ENCODE measurements at regions not wholly inside any gene's neighbourhood (a gene's known extent, or its start where the extent isn't known, plus 50 kb on each side); places are given as distances from the start of the nearest gene placed in this dataset.

DNA sequence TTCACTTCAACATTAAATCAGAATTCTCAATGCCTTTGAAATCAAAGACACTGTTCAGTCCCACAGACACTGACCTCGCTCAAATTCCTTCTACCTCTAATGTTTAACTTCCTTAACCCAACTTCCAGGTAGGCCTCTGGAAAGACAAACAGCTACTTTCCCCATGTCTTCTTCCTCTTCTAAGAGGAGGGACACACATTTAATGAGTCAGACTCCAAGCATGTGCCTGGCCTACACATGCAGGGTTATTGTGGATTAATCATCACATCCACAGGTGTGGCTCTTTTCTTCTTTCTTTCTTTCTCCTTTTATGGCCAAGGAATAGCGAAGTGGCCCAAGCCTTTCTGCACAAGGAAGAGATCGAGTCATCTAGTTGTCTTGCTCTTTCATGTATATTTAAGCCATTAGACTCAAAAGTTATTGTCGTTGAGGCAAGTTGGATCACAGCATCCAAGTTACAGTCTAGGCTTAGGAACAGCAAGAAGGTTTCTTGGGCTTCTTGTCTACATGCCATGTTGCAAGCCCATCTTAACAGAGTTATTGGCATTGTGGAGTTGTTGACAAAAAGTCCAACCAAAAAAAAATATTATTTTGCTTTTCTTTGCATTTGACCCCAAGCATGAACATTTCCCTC is 387.8 kb downstream of the IRS1 start:
- Histone ChIP-seq H3K4me1 (ENCODE audit: insufficient read depth, low read length) (no peaks in the 10 kb centered on the region), H3K9ac (ENCODE audit: extremely low read depth, insufficient read length, low read length) (no peak overlapping the region), H2AK5ac (ENCODE audit: insufficient read length, low read length) (no peak overlapping the region), H3K4ac (ENCODE audit: low read depth, low read length) (no peak overlapping the region), H3K79me2 (ENCODE audit: insufficient read depth, low read length) (no peaks in the 10 kb centered on the region), H3K9me3 (ENCODE audit: control insufficient read depth, low read depth, low read length) (no peaks in the 10 kb centered on the region), H3K56ac (ENCODE audit: insufficient read length, low read depth, low read length) (no peak overlapping the region), H4K5ac (ENCODE audit: insufficient read length, low read depth, low read length) (no peak overlapping the region), H2BK20ac (ENCODE audit: low read depth, low read length, poor library complexity, severe bottlenecking) (no peak overlapping the region), H3K14ac (ENCODE audit: insufficient read depth, low read length) (no peak overlapping the region), H2BK15ac (ENCODE audit: low read depth, low read length) (no peak overlapping the region), H3T11ph (ENCODE audit: low read length) (no peak overlapping the region), H3K79me1 (ENCODE audit: insufficient read depth, low read depth, low read length, poor library complexity, severe bottlenecking) (no peaks in the 10 kb centered on the region), H3K23ac (ENCODE audit: insufficient read length, low read depth, low read length) (no peak overlapping the region), H3K27ac (ENCODE audit: insufficient read length, low read depth, low read length) (no peak overlapping the region), H2BK5ac (ENCODE audit: insufficient read length, low read length) (no peak overlapping the region), H3K27me3 (ENCODE audit: insufficient read depth, low read length) (no peaks in the 10 kb centered on the region), H2BK12ac (ENCODE audit: insufficient read length, low read depth, low read length) (no peak overlapping the region), H2BK120ac (ENCODE audit: low read depth, low read length, poor library complexity, severe bottlenecking) (no peak overlapping the region), H4K8ac (replicated peaks; ENCODE audit: insufficient read length, low read depth, low read length) (no peak overlapping the region), H2AFZ (ENCODE audit: low read length) (no peak overlapping the region), H3K18ac (ENCODE audit: insufficient read length, low read depth, low read length) (no peak overlapping the region), H4K91ac (ENCODE audit: insufficient read length, low read depth, low read length) (no peak overlapping the region), H3K4me2 (ENCODE audit: insufficient read depth, insufficient read length, low read length) (no peak overlapping the region), H4K20me1 (ENCODE audit: control insufficient read depth, insufficient read depth, insufficient read length) (no peaks in the 10 kb centered on the region), H3K23me2 (ENCODE audit: insufficient read length, low read depth, low read length, poor library complexity, severe bottlenecking) (no peaks in the 10 kb centered on the region)
- no peak for DNase-seq
- no peaks in the 10 kb centered on the region for H3K36me3 Mint-ChIP-seq (ENCODE audit: insufficient read depth in 1 of 3, low read depth in 3 of 3)
- H3K4me3 Mint-ChIP-seq, result no peak overlapping the region
- no peaks in the 10 kb centered on the region for H3K9me3 Mint-ChIP-seq
- no CpG with 5 or more reads among the region's 4 CpGs for WGBS (ENCODE audit: extremely low coverage, insufficient read length, low lambda C conversion rate)
- H3K4me1 Mint-ChIP-seq, result peaks cover 4 to 5% of the 10 kb centered on the region in 2 experiments; a peak in 3 of 4 replicates
- H3K27me3 Mint-ChIP-seq (ENCODE audit: low read depth), result no peaks in the 10 kb centered on the region
- TF ChIP-seq, protein P1, sequence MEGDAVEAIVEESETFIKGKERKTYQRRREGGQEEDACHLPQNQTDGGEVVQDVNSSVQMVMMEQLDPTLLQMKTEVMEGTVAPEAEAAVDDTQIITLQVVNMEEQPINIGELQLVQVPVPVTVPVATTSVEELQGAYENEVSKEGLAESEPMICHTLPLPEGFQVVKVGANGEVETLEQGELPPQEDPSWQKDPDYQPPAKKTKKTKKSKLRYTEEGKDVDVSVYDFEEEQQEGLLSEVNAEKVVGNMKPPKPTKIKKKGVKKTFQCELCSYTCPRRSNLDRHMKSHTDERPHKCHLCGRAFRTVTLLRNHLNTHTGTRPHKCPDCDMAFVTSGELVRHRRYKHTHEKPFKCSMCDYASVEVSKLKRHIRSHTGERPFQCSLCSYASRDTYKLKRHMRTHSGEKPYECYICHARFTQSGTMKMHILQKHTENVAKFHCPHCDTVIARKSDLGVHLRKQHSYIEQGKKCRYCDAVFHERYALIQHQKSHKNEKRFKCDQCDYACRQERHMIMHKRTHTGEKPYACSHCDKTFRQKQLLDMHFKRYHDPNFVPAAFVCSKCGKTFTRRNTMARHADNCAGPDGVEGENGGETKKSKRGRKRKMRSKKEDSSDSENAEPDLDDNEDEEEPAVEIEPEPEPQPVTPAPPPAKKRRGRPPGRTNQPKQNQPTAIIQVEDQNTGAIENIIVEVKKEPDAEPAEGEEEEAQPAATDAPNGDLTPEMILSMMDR (conservative IDR thresholded peaks at IDR 0.05), result no peak
- no peak overlapping the region for H3K27ac Mint-ChIP-seq

All from H9 (cell line).